Body of pancreas (tissue), 4 donors: ENCODE measurements at regions not wholly inside any gene's neighbourhood (a gene's known extent, or its start where the extent isn't known, plus 50 kb on each side); places are given as distances from the start of the nearest gene placed in this dataset.

Experiments used
- CTCF ChIP-seq, 7 experiments: fragments of 450-650 bp in 4 of 7; fragments of 200-600 bp in 3 of 7; sonication (generic) in 3 of 7; IDR thresholded peaks; one replicate each; pipeline ENCODE4 v1.5.1; 2016 to 2019; ENCODE audit warnings: antibody characterized with exemption in 7 of 7
- POLR2A ChIP-seq, 3 donors: fragments of 450-650 bp; IDR thresholded peaks; one replicate each; pipeline ENCODE4 v1.6.1; 2016; ENCODE audit warnings: antibody characterized with exemption in 3 of 3, mild to moderate bottlenecking in 2 of 3

GRCh38 chr11:110891411-110891810, 179.2 kb upstream of the ARHGAP20 start:
- TF ChIP-seq CTCF (IDR thresholded peaks at IDR 0.05) (no peak), POLR2A (IDR thresholded peaks at IDR 0.05) (no peak)
